HG02943 (cell line): ENCODE measurements at regions not wholly inside any gene's neighbourhood (a gene's known extent, or its start where the extent isn't known, plus 50 kb on each side); places are given as distances from the start of the nearest gene placed in this dataset.

Experiments used
- ATAC-seq: cut with Tn5 transposase; IDR thresholded peaks from one replicate; pipeline ENCODE4 v1.9.1; 2021; ENCODE audit warnings: mild to moderate bottlenecking, low read depth, moderate library complexity; ENCODE audit not compliant: unreplicated experiment

DNA sequence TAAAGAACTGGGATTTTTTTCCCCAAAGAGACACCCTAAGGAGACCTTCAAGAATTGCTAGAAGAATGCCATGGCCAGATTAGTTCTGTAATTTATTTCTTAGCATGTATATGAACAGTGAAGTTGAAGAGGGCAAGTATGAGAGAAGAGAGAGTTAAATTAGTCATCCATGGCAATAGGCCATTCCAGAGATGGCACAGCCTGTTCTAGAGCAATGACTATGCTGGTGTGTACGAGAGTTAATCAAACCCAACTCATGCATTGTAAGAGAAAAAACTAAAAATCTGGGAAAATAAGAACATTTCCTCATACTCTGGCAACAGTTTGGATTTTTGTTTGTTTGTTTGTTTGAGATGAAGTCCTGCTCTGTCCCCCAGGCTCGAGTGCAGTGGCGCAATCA lies 112.1 kb upstream of the PIK3C3 start:
- ATAC-seq = no peak

DNA sequence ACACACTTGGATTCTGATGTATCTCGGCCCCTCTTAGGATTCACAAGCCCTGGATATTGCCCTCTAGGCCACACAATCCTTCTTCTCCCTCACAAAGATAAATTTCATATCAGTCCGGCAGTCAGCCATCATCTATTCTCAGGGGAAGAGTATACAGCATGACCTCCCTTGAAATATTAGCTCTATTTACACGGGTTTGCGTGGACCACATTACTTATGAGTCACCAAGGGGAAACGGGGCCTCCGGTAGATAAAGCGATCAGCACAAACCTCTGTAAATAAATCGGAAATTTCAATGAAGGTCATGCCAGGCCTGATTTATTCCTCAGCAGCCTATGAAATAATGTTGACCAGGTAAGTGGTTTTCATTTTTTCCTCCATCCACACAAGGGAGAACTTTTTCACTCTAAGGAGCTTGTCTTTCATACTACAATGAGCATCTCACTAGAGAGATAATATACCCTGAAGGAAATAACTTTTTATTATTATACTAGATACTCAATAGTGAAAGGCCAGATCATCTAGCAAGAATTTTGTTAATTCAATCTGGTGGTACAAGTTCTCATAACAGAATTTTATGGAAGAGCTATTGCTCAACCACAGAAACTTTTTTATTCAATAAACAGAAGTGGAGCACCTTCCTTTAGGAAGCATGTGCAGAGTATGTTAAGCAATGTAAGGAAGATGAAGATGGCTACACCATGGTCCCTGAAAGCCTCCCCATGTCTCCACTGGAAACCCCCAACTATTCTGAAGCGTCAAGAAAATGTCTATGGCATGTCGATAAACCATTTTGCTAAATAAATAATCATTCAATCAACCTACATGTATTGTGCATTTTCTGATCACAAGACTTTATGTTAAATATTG lies 125.2 kb upstream of the PIK3C3 start:
- no peak for ATAC-seq

DNA sequence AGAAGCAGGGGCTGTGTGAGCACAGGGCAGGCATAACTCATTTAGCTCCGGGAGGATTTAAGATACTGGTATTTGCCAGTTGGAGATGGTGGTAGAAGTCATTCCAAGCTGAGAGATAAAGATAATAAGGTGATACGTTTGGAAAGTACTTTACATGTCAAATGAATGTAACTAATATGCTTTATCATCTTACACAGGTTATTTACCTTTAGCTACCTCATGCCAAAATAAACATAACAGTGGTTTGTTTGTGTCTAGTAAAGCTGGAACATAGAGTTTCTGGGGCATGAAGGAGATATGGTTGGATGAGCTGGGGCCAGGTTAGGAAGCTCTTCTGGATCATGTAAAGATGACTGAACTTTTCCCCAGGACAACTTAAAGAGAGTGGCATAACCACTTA lies 126.9 kb upstream of the PIK3C3 start:
- ATAC-seq = no peak

DNA sequence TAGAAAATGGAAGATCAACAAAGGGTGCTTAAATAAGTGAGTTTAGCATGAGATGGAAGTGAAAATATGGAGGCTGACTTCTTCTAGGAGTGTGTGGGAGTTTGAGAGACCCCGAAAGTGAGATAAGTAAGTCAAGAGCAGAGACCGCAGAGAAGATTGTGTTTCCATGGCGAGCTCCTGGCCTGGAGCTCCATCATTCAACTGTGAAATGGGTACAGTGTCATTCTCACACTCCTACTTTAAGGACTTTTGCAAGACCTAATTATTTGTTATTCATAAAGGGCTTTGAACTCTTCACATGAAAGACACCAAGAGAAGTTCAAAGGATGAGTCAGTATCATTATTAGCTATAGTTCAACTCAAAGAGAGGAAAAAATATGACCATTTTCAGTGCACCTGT lies 134.2 kb upstream of the PIK3C3 start:
- no peak for ATAC-seq

DNA sequence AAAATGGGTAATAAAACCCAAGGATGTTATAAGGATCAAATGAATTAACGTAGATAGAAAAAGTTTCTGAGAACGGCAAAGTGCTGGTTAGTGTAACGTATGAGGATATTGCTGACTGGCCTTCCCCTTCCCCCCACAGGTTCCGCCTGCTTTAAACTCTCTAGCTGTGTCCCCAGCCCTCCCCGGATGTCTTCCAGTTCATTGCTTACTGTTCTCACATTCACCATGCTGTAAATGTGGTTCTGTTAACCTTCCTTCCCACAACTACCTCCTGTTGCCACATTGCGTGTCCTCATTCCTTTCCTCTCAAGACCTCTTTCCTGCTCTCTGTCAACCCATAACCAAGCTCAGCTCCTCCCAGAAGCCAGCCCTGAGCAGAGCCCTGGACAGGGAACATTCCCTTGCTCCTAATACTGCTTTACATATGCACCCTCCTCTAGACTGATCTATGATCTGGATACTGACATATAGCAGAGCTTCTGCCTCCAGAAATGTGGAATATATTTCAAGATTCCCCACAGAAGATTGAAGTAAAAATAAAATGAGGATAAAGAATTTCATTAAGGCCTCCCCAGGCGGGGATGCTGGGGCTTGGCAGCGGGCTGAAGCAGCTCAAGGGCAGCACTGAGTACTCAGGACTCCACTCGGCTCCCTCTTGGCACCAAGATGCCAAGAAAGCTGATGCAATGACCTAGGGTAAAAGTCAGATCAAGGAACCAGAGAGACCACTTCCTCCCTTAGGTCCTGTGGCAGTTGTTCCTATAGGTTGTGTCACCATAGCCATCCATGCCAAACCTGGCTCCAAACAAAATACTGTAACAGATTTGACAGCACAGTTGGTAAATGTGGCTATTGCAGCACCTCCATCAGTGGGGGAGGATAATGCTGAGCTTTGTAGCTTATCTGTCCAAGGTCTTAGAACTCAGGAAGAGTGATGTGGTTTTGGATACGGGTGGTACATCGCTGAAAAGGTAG lies 136.4 kb upstream of the PIK3C3 start:
- no peak for ATAC-seq

DNA sequence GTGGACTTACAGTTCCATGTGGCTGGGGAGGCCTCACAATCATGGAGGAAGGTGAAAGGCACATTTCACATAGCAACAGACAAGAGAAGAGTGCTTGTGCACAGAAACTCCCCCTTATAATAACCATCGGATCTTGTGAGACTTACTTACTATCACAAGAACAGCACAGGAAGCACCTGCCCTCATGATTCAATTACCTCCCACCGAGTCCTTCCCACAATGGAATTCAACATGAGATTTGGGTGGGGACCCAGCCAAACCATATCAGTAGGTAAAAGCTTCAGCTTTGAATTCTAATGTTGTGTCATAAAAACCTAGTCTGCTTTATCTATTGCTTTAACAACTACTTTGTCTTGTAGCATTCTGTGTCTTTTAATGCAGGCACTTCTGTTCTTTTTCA lies 140.4 kb upstream of the PIK3C3 start:
- ATAC-seq = no peak

DNA sequence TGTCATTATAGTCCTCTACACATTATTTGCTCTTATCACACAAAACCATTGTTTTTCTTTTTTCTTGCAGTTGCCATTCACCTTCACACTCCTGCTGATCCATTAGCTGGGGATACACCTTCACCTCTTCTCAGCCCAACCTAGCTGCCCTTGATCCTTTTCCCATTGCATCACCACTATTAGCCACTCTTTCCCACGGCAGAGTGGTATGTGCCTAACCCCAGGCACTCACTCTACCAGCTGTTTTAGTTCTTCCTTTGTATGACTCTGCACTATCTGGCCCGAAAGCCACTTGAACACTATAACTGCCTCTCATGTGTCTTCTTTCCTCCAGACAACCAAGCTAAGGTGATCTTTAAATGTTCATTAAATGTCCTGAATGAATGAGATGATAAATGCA lies 145.4 kb upstream of the PIK3C3 start:
- ATAC-seq = no peak

DNA sequence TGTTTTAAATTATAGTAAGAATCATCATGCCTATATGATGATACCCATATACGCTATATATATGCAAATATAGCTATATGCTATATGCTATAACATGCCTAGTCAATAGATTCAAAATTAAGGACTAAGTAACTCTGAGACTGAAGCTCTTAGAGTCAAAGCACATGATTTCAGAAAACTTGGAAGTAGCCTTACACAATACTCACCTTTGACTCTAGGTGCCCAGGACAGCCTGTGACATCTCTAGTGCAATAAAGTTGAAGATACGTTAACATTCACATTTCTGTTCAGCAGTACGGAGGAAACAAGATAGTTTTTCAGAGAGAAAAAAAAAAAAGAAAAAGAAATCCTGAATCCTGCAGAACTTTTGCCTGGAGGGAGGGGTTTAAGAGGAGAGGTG lies 149.7 kb upstream of the PIK3C3 start:
- no peak for ATAC-seq

DNA sequence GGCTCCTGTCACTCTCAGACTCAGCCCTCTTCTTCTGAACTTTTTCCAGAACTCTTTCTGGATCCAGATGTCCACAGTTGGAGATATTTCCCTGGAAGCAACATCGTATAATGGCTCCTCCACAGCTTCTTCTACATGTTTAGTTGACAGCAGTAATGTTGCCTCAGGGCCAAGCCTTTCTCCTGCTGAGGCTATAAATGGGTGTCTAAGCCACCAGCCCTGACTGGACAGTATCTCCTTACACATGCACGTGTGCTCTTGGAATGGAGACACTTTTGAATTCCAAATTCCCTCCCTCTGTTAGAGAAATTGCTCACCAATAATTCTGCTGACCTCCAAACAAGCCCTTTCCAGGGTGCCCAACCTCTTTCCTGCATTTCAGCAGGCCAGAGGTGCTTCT lies 156.2 kb upstream of the PIK3C3 start:
- no peak for ATAC-seq

DNA sequence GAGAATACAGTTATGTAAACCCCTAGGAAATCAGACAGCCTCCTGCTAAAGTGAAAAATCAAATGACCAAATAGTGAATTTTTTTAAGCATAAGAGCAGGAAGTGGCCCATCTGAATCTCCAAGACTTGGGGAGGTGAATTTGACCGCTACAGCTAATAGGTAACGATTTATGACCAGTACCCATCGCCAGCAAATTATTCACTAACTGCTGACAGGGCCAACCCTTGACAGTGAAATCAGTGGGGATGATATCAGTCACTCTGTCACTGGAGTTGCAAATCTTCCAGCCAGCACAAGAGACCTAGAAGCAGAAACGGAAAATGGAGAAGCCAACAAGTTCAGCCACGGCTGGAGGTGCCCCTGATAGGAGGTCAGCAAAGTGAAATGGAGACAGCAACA lies 164.3 kb upstream of the PIK3C3 start:
- no peak for ATAC-seq

DNA sequence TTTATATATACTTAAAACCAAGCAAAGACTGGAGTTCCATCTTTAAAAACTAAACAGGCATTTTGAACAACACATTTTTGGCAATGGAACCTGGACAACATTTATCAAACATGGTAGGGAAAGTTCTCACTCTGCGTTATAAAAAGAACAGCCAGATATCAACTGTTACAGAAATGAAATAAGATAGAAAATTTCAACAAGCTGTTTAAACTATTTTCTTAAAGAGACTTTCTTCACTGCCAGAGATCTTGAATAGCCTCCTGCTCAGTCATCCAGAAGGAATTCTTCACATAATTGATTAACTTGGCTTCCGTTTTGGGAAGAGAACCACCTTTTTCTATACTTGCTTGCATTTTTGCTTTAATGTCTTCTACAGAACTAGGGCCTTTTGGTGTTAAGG lies 166.0 kb upstream of the PIK3C3 start:
- no peak for ATAC-seq

DNA sequence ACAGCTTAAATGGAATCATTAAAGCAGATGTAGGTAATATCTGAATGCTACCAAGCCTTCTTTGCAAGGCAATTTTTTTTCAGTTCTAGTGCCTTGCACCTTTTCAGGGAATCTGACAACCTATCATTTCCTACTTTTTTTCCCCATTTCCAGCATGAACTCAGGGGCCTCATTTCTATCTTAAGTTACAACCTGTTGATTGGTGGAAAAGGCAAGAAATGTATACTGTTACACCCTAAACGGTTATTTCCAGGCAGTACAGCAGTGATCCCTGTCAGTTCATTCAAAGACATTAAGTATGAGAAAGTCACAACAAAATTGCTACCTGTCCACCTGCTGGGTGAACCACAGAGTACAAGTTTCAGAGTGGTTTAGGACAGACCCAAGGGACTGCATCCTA lies 171.2 kb upstream of the PIK3C3 start:
- no peak for ATAC-seq

DNA sequence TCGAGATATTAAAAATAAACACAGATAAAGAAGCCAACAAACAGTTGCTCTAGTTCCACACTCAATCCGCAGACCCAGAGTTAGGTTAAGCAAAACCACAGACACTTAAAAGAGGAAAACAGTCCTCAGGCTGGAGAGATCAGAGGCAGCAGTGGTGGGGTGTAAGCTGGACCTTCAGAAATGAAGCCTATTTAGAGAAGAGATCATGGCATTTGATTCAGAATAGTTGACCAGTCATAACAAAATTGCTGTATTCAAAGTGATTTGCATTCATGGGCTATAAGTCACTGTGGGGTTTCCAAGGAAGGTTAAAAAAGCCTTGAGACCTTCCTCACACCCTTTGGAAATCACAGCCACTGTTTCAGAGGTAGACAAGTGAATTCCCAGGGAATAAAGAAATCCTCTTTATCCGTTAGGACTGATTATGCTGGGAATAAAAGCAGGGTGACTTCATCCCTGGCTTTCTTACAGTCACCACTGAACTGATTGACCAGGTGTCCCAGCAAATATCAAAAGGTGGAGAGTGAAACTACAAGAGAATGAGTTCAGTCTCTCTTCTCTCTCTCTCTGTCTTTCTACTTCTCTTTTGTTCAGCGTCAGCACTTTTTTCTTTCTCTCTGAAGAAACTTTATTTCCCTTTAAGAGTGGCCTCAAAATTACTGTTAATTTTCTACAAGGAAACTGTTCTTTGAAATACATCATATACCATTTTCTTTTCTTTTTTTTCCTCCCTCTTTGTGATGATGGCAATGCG lies 171.8 kb upstream of the PIK3C3 start:
- ATAC-seq = no peak

DNA sequence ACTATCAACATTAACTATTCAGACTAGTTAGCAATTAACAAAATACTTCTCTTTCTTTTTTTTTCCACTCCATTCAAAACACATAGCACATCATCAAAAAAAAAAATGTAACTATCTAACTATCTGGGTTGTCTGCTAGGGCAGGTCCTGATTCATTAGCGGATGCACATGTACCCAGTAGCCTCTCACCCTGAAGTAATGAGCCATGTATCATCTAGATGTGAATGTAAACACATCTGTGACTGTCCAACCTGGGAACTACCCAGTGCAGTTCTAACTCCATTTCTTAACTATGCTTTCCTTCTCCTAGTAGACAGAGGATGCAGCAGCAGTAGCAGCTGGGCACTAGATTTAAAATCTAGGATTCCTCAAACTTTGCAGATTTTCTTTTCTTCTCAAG lies 183.1 kb upstream of the PIK3C3 start:
- no peak for ATAC-seq

DNA sequence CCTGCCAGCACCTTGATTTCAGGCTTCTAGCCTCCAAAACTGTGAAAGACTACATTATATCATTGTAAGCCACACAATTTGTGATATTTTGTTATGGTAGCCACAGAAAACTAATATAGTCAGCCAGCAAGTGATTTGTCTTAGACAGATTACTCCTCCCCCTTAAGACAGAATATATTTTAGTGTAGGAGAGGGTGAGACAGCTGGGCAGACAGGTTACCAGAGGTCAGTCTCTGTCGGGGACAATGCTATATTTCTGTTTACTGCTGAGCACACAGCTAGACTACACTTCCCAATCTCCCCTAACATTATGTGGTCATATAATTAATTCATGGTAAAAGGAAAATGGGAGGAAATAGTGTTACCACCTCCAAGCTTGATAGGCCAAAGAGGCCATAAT lies 185.8 kb upstream of the PIK3C3 start:
- no peak for ATAC-seq

DNA sequence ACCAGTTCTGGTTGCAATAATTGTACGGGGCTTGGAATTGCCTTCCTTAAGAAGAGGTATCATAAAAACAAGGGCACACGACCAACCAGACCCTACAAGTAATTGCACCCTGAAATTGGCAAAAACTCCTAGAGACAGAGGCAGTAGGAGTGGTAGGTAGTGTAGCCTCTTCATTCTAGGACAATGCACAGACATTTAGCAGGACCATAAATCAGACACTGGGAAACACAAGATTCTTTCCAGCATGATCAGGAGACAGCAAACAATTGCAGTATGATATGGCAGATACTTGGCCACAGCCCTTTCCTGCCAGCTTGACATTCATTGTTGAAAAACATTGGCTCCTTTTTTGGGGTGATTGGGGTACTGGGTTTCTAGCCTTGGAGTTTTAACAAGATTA lies 186.6 kb upstream of the PIK3C3 start:
- no peak for ATAC-seq

DNA sequence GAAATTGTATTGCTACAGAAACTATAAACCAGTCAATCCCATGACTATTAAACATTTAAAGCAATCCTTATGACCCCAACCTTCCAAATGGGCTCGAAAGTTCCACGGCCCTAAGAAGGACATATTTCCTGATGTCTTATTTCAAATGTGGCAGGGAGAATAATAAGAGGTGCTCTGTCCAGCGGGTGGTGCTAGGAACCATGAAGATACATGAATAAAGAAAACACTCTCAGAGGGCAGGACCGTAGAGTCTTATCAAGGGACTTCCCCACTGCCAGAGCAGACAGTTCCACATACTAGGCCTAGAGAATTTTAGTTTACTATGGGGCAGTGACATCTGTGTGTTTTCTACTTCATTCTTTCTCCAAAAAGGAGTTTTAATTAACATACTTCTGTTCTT lies 187.1 kb upstream of the PIK3C3 start:
- no peak for ATAC-seq

DNA sequence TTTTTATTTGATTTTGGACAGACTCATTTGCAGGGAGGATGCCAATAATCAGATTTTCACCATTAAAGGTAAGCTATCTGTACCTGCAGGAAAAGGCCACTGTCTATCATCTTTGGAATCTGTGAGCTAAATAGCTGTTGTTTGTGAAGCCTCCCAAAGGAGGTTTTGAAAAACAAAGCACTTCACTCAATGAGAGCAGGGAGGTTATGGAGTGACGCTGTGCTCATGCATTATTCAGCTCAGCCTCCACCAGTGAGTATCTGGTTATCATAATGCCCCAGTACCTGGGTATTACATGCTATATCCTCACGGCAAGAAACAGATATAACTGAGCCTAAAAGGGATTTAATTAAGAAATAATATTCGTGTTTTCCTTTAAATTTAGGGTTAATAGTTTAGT lies 189.6 kb upstream of the PIK3C3 start:
- no peak for ATAC-seq

DNA sequence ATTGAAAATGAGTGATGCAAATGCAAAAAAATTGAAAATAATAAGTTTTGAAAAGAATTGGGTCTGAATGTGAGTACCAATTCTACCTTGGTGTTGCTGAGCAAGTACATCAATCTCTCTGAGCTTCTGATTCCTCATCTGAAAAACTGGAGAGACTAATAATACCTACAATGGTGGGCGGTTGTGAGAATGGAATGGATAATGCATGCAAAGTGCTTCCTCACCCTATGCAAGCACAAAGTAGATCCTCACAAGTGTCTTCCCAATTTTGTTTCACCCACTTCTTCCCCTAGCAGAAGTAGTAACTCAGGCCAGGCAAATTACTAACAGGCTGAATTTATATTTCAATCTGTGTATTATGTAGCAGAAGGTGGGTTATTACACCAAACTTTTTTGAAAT lies 191.7 kb upstream of the PIK3C3 start:
- no peak for ATAC-seq

DNA sequence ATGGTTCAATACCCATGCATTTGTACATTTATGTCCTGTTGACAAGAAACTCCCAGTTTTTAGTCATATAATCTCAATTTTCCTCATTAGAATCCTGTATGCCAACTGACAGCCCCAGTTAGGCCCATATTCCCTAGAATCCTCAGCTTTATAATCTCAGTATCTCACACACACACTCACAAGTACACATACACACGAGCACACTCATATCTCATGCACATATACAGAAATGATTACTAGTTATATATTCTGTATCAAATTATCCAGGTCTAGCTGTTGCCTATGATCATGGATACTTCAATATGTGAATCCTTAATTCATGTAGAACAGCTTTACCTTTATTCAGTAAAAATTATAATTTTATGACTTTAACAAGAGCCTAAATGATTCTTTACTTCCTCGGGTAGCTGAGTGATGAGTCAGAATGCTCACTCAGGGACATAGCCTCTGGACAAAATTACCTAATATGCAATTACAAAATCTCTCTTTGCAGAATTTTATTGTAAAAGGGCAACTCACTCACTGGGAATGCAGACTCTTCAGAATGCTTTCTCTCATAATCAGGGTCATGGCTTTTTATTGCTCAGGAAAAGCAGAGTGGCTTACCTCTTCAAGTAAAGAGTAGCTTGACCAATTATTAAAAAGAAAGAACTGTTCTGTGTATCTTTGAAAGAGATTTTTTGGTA lies 193.6 kb upstream of the PIK3C3 start:
- no peak for ATAC-seq
